ENCODE measurements at regions not wholly inside any gene's neighbourhood (a gene's known extent, or its start where the extent isn't known, plus 50 kb on each side); places are given as distances from the start of the nearest gene placed in this dataset.

GRCh38 chr16:49127103-49127502, 154.5 kb downstream of the CBLN1 start:
- DNase-seq (ENCODE audit: low read depth in 2 of 2) = no peak

GRCh38 chr16:49121636-49122035, 160.0 kb downstream of the CBLN1 start:
- DNase-seq (ENCODE audit: low read depth in 2 of 2) = no peak

GRCh38 chr16:49120631-49121030, 161.0 kb downstream of the CBLN1 start:
- DNase-seq (ENCODE audit: low read depth in 2 of 2) = no peak

- no peak for DNase-seq (ENCODE audit: low read depth in 2 of 2)
Observed at GRCh38 chr16:49116873-49117272, 164.8 kb downstream of the CBLN1 start.

GRCh38 chr16:49115956-49116355, 165.7 kb downstream of the CBLN1 start:
- no peak for DNase-seq (ENCODE audit: low read depth in 2 of 2)

- DNase-seq (ENCODE audit: low read depth in 2 of 2) = no peak
Observed at GRCh38 chr16:49112754-49113153, 168.9 kb downstream of the CBLN1 start.

- no peak for DNase-seq (ENCODE audit: low read depth in 2 of 2)
Observed at GRCh38 chr16:49111351-49111750, 170.3 kb downstream of the CBLN1 start.

- DNase-seq (ENCODE audit: low read depth in 2 of 2) = no peak
Observed at GRCh38 chr16:49108611-49109010, 173.0 kb downstream of the CBLN1 start.

GRCh38 chr16:49103298-49103697, 178.3 kb downstream of the CBLN1 start:
- DNase-seq (ENCODE audit: low read depth in 2 of 2) = no peak

GRCh38 chr16:49101997-49102396, 179.6 kb downstream of the CBLN1 start:
- DNase-seq (ENCODE audit: low read depth in 2 of 2) = no peak

- no peak for DNase-seq (ENCODE audit: low read depth in 2 of 2)
Observed at GRCh38 chr16:49100366-49100765, 181.3 kb downstream of the CBLN1 start.

GRCh38 chr16:49097964-49098363, 183.7 kb downstream of the CBLN1 start:
- DNase-seq (ENCODE audit: low read depth in 2 of 2) = no peak

- DNase-seq (ENCODE audit: low read depth in 2 of 2) = no peak
Observed at GRCh38 chr16:49096176-49096945, 185.3 kb downstream of the CBLN1 start.

- no peak for DNase-seq (ENCODE audit: low read depth in 2 of 2)
Observed at GRCh38 chr16:49095539-49095938, 186.1 kb downstream of the CBLN1 start.

GRCh38 chr16:49094471-49094870, 187.2 kb downstream of the CBLN1 start:
- no peak for DNase-seq (ENCODE audit: low read depth in 2 of 2)

GRCh38 chr16:49093939-49094338, 187.7 kb downstream of the CBLN1 start:
- no peak for DNase-seq (ENCODE audit: low read depth in 2 of 2)

- DNase-seq (ENCODE audit: low read depth in 2 of 2) = no peak
Observed at GRCh38 chr16:49092704-49093103, 188.9 kb downstream of the CBLN1 start.

- DNase-seq (ENCODE audit: low read depth in 2 of 2) = no peak
Observed at GRCh38 chr16:49089533-49089932, 192.1 kb downstream of the CBLN1 start.

GRCh38 chr16:49089039-49089438, 192.6 kb downstream of the CBLN1 start:
- no peak for DNase-seq (ENCODE audit: low read depth in 2 of 2)

GRCh38 chr16:49085686-49086085, 196.0 kb downstream of the CBLN1 start:
- no peak for DNase-seq (ENCODE audit: low read depth in 2 of 2)

GRCh38 chr16:49084628-49085390, 196.8 kb downstream of the CBLN1 start:
- no peak for DNase-seq (ENCODE audit: low read depth in 2 of 2)

- no peak for DNase-seq (ENCODE audit: low read depth in 2 of 2)
Observed at GRCh38 chr16:49081554-49081953, 200.1 kb downstream of the CBLN1 start.

GRCh38 chr16:49081086-49081485, 200.6 kb downstream of the CBLN1 start:
- DNase-seq (ENCODE audit: low read depth in 2 of 2) = no peak

All from stimulated activated CD8-positive, alpha-beta memory T cell treated with anti-CD3 and anti-CD28 coated beads, Interleukin-2, amount 100 ng/mL, for 48 hours (primary cell).